A673 (cell line): ENCODE measurements at regions not wholly inside any gene's neighbourhood (a gene's known extent, or its start where the extent isn't known, plus 50 kb on each side); places are given as distances from the start of the nearest gene placed in this dataset.

Experiments
- BruUV-seq: library from RNA; stranded (reverse); fragments of 400-500 nt; replicated peaks from 2 replicates; lab custom pipeline; 2021; lab: Mats Ljungman, UMichigan
- CTCF ChIA-PET: fragments of 300-600 bp; sonication (Branson Sonifier 250); formaldehyde crosslinking; loops from one replicate; lab custom pipeline; 2022; ENCODE audit warnings: antibody characterized with exemption; lab: Charles Lee
- POLR2A ChIA-PET: fragments of 300-600 bp; sonication (Branson Sonifier 250); formaldehyde crosslinking; loops from one replicate; lab custom pipeline; 2022; ENCODE audit warnings: antibody characterized with exemption; ENCODE audit not compliant: low non-redundant PET; lab: Charles Lee
- DNase-seq: peaks from one replicate; pipeline ENCODE4 v3.0.0-alpha.2; 2015; ENCODE audit warnings: low spot score
- H3K27ac ChIP-seq: fragments of 200-600 bp; sonication (generic); 2 replicates; pipeline ENCODE4 v1.5.1; 2016; ENCODE audit warnings: mixed run types, low read depth, mild to moderate bottlenecking, mixed read lengths, antibody characterized with exemption, low read length; ENCODE audit not compliant: poor library complexity, severe bottlenecking
- H3K27me3 ChIP-seq: fragments of 200-600 bp; sonication (generic); replicated peaks from 2 replicates; pipeline ENCODE4 v1.6.1; 2017; ENCODE audit warnings: mixed run types, low read depth, mild to moderate bottlenecking, mixed read lengths, antibody characterized with exemption, low read length; ENCODE audit not compliant: insufficient read depth, poor library complexity
- H3K36me3 ChIP-seq: fragments of 200-600 bp; sonication (generic); 2 replicates; pipeline ENCODE4 v1.6.1; 2016; ENCODE audit warnings: mixed run types, mild to moderate bottlenecking, mixed read lengths, antibody characterized with exemption, low read length; ENCODE audit not compliant: insufficient read depth, poor library complexity, severe bottlenecking
- H3K4me1 ChIP-seq: fragments of 200-600 bp; sonication (generic); 2 replicates; pipeline ENCODE4 v1.6.1; 2017; ENCODE audit warnings: mixed run types, mild to moderate bottlenecking, mixed read lengths, antibody characterized with exemption, low read length; ENCODE audit not compliant: insufficient read depth, poor library complexity, severe bottlenecking
- H3K4me3 ChIP-seq: fragments of 200-600 bp; sonication (generic); 2 replicates; pipeline ENCODE4 v1.5.1; 2016; ENCODE audit warnings: low read depth, mixed run types, mild to moderate bottlenecking, mixed read lengths, low read length; ENCODE audit not compliant: poor library complexity, severe bottlenecking
- H3K9me3 ChIP-seq: fragments of 200-600 bp; sonication (generic); 2 replicates; pipeline ENCODE4 v1.6.1; 2016; ENCODE audit warnings: mixed run types, low read depth, mild to moderate bottlenecking, mixed read lengths, antibody characterized with exemption, low read length; ENCODE audit not compliant: poor library complexity, severe bottlenecking
- EZH2 ChIP-seq: fragments of 200-600 bp; sonication (generic); IDR thresholded peaks from 2 replicates; pipeline ENCODE4 v1.6.1; 2017; ENCODE audit warnings: borderline replicate concordance, low read depth, mild to moderate bottlenecking, mixed read lengths, antibody characterized with exemption, low read length; ENCODE audit not compliant: poor library complexity, severe bottlenecking
- intact Hi-C: fragments of 100-400 bp; cut with micrococcal nuclease; formaldehyde crosslinking; loops from one replicate; pipeline ENCODE4 v1.10.0; 2022; ENCODE audit not compliant: unreplicated experiment
- TF ChIP-seq, protein P1 (sequence below): fragments of 300-800, 200-600 bp; sonication (generic); conservative IDR thresholded peaks from 2 replicates; pipeline ENCODE4 v1.5.1; 2017; ENCODE audit warnings: low read depth, mild to moderate bottlenecking, antibody characterized with exemption, low read length, moderate library complexity, mixed read lengths

DNA sequence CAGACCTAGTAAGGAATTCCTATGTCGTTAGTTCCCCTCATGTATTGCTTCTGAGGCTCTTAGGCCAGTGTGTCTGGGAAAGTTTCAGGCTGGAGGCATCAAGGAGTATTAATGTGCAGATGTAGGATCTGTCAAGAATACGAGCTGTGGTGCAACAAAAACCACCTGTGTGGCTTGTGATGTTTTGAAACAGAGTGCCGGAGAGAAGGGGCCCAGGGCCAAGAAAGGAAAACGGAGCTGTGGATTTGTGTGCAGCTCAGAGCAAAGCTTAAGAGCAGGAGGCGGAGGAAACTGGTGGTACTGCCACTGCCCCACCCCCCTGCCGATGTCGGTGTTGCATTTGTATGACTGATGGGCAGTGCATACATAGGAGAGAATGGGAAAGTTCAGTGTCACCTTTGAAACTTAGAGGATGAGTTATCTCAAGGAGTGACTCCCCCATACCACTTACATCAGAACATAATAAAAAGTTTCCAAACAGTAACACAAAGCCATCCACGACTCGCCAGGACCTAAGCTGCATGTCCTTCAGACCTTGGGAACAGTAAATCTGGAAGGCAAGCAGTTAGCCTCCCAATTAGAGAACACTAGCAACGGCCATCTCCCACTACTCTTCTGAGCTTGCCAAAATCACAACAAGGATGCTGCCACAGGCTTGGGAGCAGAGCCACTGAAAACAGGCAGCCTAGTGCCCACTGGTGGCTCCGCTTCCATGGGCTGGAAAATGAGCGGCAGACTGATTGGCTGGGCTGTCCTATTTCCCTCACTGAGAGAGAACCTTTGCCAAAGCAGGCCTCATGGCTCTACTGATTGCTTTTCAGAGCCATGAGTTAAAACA, 152.7 kb upstream of the NT5C1B start:
- CTCF ChIA-PET = no interaction called here

DNA sequence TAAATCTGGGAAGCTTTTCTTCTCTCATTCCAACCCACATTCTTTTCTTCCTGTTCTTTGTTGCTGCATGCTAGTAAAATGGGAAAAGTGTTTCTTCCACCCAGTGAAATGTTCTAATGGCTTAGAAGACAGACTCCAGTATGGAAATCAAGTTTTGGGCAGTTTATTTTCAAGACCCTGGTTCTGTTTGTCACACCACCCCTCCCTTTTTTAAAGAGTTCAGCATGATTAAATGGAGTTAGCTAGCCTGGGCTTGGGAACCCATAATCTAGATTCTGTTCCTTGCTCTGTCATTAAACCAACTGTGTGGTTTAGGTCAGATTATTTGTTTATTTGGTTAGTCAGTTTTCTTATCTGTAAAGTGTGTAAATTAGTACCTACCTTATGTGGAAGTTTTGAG, 151.8 kb upstream of the NT5C1B start:
- no peak for TF ChIP-seq EZH2
- TF ChIP-seq, protein P1, sequence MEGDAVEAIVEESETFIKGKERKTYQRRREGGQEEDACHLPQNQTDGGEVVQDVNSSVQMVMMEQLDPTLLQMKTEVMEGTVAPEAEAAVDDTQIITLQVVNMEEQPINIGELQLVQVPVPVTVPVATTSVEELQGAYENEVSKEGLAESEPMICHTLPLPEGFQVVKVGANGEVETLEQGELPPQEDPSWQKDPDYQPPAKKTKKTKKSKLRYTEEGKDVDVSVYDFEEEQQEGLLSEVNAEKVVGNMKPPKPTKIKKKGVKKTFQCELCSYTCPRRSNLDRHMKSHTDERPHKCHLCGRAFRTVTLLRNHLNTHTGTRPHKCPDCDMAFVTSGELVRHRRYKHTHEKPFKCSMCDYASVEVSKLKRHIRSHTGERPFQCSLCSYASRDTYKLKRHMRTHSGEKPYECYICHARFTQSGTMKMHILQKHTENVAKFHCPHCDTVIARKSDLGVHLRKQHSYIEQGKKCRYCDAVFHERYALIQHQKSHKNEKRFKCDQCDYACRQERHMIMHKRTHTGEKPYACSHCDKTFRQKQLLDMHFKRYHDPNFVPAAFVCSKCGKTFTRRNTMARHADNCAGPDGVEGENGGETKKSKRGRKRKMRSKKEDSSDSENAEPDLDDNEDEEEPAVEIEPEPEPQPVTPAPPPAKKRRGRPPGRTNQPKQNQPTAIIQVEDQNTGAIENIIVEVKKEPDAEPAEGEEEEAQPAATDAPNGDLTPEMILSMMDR = no peak
- Histone ChIP-seq H3K27ac (no peak overlapping the region), H3K27me3 (peaks cover 3% of the 10 kb centered on the region), H3K4me1 (no peaks in the 10 kb centered on the region), H3K9me3 (no peaks in the 10 kb centered on the region), H3K4me3 (no peak overlapping the region), H3K36me3 (no peaks in the 10 kb centered on the region)
- POLR2A ChIA-PET = no interaction called here
- no peak for DNase-seq
- CTCF ChIA-PET = no interaction called here
- no TSS peak for BruUV-seq
- intact Hi-C loops = no loop called here

More for the DNA sequence above, 152.7 kb upstream of the NT5C1B start:
- TF ChIP-seq, protein P1 = no peak
- no peak for TF ChIP-seq EZH2
- no peak for DNase-seq
- peaks cover 3% of the 10 kb centered on the region for H3K27me3 ChIP-seq
- H3K4me3 ChIP-seq = no peak overlapping the region
- BruUV-seq = no TSS peak
- no peaks in the 10 kb centered on the region for H3K4me1 ChIP-seq
- H3K27ac ChIP-seq = no peak overlapping the region
- intact Hi-C loops = no loop called here
- H3K36me3 ChIP-seq = no peaks in the 10 kb centered on the region
- no peaks in the 10 kb centered on the region for H3K9me3 ChIP-seq
- POLR2A ChIA-PET = no interaction called here

DNA sequence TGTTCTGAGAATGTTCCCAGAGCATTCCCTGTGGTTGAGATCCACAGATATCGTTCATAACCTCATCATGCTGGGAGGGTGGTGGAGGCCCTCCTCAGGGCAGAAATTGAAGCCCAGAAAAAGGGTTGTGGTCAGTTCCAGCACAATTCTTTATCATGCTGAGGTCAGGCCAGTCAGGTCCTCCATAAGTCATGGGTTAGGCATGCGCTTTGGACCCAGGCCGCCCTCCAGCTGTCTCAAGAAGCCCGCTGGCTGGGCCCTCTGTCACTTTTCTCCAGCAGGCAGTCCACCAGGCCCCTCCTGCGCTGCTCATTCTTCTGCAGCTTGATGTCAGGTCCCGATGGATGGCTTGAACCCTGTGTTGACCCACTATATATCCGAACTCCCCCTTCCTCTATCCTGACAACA, 151.1 kb upstream of the NT5C1B start:
- intact Hi-C loops = no loop called here
- H3K9me3 ChIP-seq = no peaks in the 10 kb centered on the region
- H3K27me3 ChIP-seq = peaks cover 3% of the 10 kb centered on the region
- no peak for TF ChIP-seq EZH2
- TF ChIP-seq, protein P1 = no peak
- DNase-seq = no peak
- H3K36me3 ChIP-seq = no peaks in the 10 kb centered on the region
- no peak overlapping the region for H3K4me3 ChIP-seq
- no peaks in the 10 kb centered on the region for H3K4me1 ChIP-seq
- POLR2A ChIA-PET = no interaction called here
- H3K27ac ChIP-seq = no peak overlapping the region
- no TSS peak for BruUV-seq
- CTCF ChIA-PET = no interaction called here
